Bronchial epithelial cell (primary cell): ENCODE measurements at regions not wholly inside any gene's neighbourhood (a gene's known extent, or its start where the extent isn't known, plus 50 kb on each side); places are given as distances from the start of the nearest gene placed in this dataset.

Experiments
- DNase-seq: peaks from one replicate; pipeline ENCODE4 v3.0.0-alpha.2; 2010; ENCODE audit warnings: low read depth
- FAIRE-seq: peaks from 2 replicates; lab custom pipeline; 2011; peaks lifted over from hg19 to GRCh38; lab: Jason Lieb, UNC
- H3K27me3 ChIP-seq: 2 replicates; pipeline ENCODE4 v1.5.1; 2011; ENCODE audit warnings: low read length; ENCODE audit not compliant: control insufficient read depth, insufficient read depth
- H3K36me3 ChIP-seq: 2 replicates; pipeline ENCODE4 v1.5.1; 2011; ENCODE audit warnings: low read length; ENCODE audit not compliant: control insufficient read depth, insufficient read depth
- H3K4me3 ChIP-seq: 2 replicates; pipeline ENCODE4 v1.5.1; 2011; ENCODE audit warnings: mild to moderate bottlenecking, low read depth, low read length, control low read depth
- TF ChIP-seq, protein P1 (sequence below): IDR thresholded peaks from 2 replicates; pipeline ENCODE4 v1.5.1; 2011; ENCODE audit warnings: mild to moderate bottlenecking, moderate library complexity, low read length, control low read depth, inconsistent platforms; ENCODE audit not compliant: insufficient read depth, severe bottlenecking

DNA sequence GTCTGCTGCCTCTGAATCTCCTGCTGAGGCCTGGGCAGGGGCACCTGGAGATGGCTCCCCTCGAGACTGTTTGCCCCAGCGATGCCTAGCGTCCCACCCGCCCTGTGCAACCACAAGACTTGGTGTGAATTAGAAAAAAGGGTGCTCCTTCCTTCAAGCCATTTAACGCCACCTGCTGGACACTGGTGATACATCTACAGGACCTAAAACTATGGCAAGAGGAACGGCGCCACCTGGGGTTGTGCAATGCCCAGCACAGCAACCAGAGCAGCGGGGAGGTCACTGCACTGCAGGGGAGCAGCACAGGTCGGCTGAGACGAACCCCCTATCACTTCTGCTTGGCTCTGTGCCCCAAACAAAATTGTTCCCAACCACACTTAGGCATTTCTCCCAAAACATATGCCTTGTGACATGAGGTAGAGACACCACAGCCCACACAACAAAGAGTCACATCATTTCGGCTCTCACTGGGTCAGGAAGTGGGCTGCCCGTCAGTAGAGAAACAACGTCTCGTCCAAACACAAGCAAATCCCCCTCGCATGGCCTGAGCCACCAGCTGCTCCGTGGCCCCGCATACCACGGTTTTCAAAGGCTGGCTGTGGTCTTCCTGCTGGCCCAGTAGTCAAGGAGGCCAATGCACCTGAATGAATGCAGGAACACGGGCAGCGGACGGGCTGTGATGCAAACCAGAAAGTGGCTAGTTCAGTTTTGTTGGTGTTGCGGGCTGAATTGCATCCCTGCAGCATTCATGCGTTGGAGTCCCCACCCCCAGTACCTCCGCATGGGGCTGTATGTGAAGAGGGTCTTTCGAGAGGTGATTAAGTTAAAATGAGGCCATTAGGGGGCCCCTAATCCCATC lies 171.9 kb downstream of the SHANK2 start:
- TF ChIP-seq, protein P1, sequence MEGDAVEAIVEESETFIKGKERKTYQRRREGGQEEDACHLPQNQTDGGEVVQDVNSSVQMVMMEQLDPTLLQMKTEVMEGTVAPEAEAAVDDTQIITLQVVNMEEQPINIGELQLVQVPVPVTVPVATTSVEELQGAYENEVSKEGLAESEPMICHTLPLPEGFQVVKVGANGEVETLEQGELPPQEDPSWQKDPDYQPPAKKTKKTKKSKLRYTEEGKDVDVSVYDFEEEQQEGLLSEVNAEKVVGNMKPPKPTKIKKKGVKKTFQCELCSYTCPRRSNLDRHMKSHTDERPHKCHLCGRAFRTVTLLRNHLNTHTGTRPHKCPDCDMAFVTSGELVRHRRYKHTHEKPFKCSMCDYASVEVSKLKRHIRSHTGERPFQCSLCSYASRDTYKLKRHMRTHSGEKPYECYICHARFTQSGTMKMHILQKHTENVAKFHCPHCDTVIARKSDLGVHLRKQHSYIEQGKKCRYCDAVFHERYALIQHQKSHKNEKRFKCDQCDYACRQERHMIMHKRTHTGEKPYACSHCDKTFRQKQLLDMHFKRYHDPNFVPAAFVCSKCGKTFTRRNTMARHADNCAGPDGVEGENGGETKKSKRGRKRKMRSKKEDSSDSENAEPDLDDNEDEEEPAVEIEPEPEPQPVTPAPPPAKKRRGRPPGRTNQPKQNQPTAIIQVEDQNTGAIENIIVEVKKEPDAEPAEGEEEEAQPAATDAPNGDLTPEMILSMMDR = peak; percentile 86
- Histone ChIP-seq H3K4me3 (no peak overlapping the region), H3K27me3 (no peaks in the 10 kb centered on the region), H3K36me3 (no peaks in the 10 kb centered on the region)
- FAIRE-seq = no peak
- DNase-seq = peak; percentile 60

DNA sequence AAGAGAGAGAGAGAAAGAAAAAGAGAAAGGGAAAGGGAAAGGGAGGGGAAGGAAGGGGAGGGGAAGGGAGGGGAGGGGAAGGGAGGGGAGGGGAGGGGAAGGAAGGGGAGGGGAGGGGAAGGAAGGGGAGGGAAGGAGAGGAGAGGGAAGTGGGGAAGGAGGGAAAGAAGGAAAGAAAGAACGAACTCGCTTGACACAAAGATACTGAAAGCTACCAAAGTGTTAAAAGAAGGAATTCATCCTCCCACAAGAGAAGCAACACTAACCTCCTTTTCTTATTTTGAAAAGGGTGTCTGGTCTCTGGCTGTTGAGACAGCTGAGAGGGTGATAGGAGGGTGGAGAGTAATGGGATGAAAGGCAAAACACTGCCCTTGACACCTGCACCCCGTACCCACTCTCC lies 172.6 kb downstream of the SHANK2 start:
- Histone ChIP-seq H3K4me3 (no peak overlapping the region), H3K27me3 (no peaks in the 10 kb centered on the region), H3K36me3 (no peaks in the 10 kb centered on the region)
- DNase-seq (no peak), FAIRE-seq (no peak)
- TF ChIP-seq, protein P1 = no peak

DNA sequence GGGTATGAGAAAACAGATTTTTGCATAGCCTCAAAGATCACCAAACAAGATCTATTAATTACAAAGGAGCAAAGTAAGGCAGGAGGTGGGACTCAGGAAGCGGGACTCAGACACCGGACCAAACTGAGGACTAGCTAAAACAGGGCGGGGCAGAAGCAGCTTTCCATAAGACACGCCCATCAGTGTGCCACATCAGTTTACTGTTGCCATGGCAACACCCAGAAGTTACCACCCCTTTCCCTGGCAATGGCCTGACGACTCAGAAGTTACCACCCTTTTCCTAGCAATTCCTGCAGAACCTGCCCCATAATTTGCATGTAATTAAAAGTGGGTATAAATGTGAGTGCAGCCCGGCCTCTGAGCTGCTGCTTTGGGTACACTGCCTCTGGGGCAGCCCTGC lies 173.9 kb downstream of the SHANK2 start:
- Histone ChIP-seq H3K27me3 (no peaks in the 10 kb centered on the region), H3K4me3 (no peak overlapping the region), H3K36me3 (no peaks in the 10 kb centered on the region)
- FAIRE-seq = no peak
- peak; percentile 54 for DNase-seq
- TF ChIP-seq, protein P1 = no peak

DNA sequence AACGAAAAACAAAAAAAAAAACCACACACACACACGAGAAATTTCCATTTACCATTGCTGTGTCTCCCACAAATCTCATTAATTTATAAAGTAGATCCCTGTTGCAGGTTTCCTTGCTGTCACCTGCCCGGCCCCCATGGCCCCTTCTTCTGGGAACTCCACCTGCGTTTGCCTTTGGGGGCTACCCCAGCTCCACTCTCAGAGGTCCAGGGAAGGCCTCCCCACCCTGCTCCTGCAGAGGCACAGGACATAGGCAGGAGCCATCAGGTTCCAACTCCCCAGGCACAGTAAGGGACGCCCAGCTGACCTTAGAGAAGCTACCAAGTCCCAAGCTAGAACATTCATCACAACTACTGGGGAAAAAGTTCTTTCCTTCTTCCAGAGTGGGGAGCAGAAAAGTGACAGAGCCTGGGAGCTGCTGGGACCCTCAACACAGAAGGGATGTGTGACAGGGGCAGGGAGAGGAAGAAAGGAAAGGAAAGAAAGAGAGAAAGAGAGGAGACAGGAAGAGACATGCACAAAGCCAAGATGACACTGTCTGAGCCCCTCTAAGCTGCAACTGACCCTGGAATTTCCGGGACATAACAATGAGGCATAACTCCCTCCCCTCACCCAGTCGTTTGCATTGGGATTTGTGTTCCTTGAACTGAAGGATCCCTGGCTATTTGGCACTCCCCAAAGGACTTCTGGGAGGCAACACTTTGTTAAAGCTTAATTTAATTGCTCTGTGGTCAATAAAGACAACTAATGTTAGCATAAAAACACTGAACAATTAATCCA lies 175.7 kb downstream of the SHANK2 start:
- TF ChIP-seq, protein P1 = no peak
- FAIRE-seq (no peak), DNase-seq (no peak)
- no peak overlapping the region for H3K4me3 ChIP-seq
- H3K27me3 ChIP-seq = no peaks in the 10 kb centered on the region
- H3K36me3 ChIP-seq = no peaks in the 10 kb centered on the region

DNA sequence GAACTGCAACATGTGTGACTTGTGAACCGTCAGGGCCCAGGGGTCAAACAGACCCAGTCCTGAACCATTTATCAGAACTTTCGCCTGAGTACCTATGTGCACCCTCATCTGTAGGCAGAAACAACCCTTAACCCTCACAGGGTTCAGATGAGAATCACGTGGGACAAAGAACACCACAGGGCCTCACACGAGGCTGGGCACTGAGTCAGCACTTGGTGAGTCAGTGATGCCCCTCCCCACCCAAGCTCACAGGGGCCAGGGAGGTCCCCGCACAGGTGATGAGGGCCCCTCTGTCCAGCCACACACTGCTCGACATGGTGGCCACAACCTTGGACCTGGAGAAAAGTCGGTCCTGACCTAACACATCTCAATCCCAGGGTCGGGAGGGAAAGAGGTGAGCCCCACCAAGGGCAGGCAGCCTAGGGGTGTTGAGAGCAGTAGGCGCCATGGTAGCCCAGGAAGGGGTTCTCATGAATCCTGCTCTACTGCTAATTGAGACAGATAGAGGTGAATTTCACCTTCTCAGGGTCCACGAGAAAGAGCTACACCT lies 176.4 kb downstream of the SHANK2 start:
- DNase-seq (peak; percentile 20), FAIRE-seq (no peak)
- no peak overlapping the region for H3K4me3 ChIP-seq
- TF ChIP-seq, protein P1 = no peak
- no peaks in the 10 kb centered on the region for H3K27me3 ChIP-seq
- no peaks in the 10 kb centered on the region for H3K36me3 ChIP-seq
